ENCODE measurements at regions not wholly inside any gene's neighbourhood (a gene's known extent, or its start where the extent isn't known, plus 50 kb on each side); places are given as distances from the start of the nearest gene placed in this dataset.

- TF ChIP-seq, protein P1, sequence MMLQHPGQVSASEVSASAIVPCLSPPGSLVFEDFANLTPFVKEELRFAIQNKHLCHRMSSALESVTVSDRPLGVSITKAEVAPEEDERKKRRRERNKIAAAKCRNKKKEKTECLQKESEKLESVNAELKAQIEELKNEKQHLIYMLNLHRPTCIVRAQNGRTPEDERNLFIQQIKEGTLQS (IDR thresholded peaks at IDR 0.05; ENCODE audit: insufficient read depth, low read depth, low read length): no peak
- no peak for TF ChIP-seq POLR2AphosphoS5 (IDR thresholded peaks at IDR 0.05; ENCODE audit: low read depth, low read length)
- TF ChIP-seq CHD1 (IDR thresholded peaks at IDR 0.05; ENCODE audit: low read depth, low read length): no peak
- TF ChIP-seq SRF (IDR thresholded peaks at IDR 0.05; ENCODE audit: low read depth, low read length): no peak
- TF ChIP-seq, protein P2, sequence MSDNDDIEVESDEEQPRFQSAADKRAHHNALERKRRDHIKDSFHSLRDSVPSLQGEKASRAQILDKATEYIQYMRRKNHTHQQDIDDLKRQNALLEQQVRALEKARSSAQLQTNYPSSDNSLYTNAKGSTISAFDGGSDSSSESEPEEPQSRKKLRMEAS (IDR thresholded peaks at IDR 0.05): no peak
- TF ChIP-seq, protein P3, sequence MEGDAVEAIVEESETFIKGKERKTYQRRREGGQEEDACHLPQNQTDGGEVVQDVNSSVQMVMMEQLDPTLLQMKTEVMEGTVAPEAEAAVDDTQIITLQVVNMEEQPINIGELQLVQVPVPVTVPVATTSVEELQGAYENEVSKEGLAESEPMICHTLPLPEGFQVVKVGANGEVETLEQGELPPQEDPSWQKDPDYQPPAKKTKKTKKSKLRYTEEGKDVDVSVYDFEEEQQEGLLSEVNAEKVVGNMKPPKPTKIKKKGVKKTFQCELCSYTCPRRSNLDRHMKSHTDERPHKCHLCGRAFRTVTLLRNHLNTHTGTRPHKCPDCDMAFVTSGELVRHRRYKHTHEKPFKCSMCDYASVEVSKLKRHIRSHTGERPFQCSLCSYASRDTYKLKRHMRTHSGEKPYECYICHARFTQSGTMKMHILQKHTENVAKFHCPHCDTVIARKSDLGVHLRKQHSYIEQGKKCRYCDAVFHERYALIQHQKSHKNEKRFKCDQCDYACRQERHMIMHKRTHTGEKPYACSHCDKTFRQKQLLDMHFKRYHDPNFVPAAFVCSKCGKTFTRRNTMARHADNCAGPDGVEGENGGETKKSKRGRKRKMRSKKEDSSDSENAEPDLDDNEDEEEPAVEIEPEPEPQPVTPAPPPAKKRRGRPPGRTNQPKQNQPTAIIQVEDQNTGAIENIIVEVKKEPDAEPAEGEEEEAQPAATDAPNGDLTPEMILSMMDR (IDR thresholded peaks at IDR 0.05; ENCODE audit: control extremely low read depth in 1 of 3, insufficient read depth in 1 of 3, low read depth in 1 of 3, low read length in 3 of 3): no peak
- TF ChIP-seq TCF12 (IDR thresholded peaks at IDR 0.05; ENCODE audit: low read depth, low read length): no peak
These were observed 185.8 kb upstream of the UBE3A start for GRCh38 chr15:25624504-25625177.
